ENCODE measurements at regions not wholly inside any gene's neighbourhood (a gene's known extent, or its start where the extent isn't known, plus 50 kb on each side); places are given as distances from the start of the nearest gene placed in this dataset.

GRCh38 chr5:13464532-13465193 lies 479.8 kb downstream of the DNAH5 start:
- Histone ChIP-seq H3K27ac (no peak overlapping the region), H3K27me3 (no peaks in the 10 kb centered on the region), H3K9me3 (no peaks in the 10 kb centered on the region), H3K4me3 (no peak overlapping the region), H3K36me3 (no peaks in the 10 kb centered on the region), H3K4me1 (ENCODE audit: insufficient read depth) (no peaks in the 10 kb centered on the region)
- intact Hi-C loops (cut with DNase I), result no loop called here
- DNase-seq, result no peak
- no peak for TF ChIP-seq POLR2A (IDR thresholded peaks at IDR 0.05)
- TF ChIP-seq, protein P1, sequence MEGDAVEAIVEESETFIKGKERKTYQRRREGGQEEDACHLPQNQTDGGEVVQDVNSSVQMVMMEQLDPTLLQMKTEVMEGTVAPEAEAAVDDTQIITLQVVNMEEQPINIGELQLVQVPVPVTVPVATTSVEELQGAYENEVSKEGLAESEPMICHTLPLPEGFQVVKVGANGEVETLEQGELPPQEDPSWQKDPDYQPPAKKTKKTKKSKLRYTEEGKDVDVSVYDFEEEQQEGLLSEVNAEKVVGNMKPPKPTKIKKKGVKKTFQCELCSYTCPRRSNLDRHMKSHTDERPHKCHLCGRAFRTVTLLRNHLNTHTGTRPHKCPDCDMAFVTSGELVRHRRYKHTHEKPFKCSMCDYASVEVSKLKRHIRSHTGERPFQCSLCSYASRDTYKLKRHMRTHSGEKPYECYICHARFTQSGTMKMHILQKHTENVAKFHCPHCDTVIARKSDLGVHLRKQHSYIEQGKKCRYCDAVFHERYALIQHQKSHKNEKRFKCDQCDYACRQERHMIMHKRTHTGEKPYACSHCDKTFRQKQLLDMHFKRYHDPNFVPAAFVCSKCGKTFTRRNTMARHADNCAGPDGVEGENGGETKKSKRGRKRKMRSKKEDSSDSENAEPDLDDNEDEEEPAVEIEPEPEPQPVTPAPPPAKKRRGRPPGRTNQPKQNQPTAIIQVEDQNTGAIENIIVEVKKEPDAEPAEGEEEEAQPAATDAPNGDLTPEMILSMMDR (IDR thresholded peaks at IDR 0.05), result no peak
- no peak for TF ChIP-seq EP300 (IDR thresholded peaks at IDR 0.05)
- WGBS, 3 donors, result 64 to 88% (median 68%) methylated on average over 2 of the region's 2 CpGs

DNA sequence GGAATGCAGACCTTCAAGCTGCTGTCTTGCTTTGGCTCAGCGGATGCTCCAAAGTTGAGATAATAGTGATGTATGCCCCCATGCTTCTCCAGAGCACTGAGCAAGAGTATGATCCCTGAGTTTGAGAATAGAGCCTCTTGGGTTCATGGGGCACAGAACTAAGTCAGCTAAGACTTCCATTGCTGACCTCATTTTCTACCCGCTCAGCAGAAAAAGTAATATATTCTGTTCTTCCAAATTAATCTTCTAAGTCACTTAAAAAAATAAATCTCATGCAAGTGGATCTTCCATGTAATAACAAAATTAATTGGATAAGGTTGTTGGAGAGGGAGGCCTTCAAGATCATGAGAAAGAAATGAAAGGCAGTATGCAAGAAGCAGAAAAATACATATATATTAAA lies 483.9 kb downstream of the DNAH5 start:
- Histone ChIP-seq H3K27ac (no peak overlapping the region), H3K27me3 (no peaks in the 10 kb centered on the region), H3K4me3 (no peak overlapping the region), H3K36me3 (no peaks in the 10 kb centered on the region), H3K4me1 (ENCODE audit: insufficient read depth) (peaks cover 1% of the 10 kb centered on the region), H3K9me3 (no peaks in the 10 kb centered on the region)
- intact Hi-C loops (cut with DNase I), result no loop called here
- TF ChIP-seq, protein P1 (IDR thresholded peaks at IDR 0.05), result no peak
- TF ChIP-seq POLR2A (IDR thresholded peaks at IDR 0.05) (no peak), EP300 (IDR thresholded peaks at IDR 0.05) (no peak)
- 82 to 94% (median 89%) methylated on average over 2 of the region's 2 CpGs for WGBS, 3 donors
- no peak for DNase-seq

DNA sequence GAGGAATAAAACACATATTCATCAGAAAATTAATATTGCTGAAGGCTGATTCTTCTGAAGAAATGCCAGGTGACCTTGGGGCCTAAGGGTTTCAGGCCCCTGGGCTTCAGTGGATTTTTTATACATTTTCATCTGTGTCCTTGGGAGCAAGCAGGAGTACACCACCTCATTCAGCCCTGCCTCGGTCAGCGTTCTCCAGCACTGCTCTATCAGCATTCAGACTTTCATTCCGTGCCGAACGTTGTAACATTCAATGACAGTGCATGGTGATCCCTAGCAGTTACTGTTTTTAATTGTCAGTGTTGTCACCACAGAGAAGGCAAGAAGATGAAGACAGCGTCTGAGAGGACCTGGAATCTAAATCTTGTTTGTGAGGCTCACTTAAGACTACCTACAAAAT lies 490.4 kb downstream of the DNAH5 start:
- no peaks in the 10 kb centered on the region for H3K27me3 ChIP-seq
- H3K4me3 ChIP-seq, result no peak overlapping the region
- intact Hi-C loops (cut with DNase I), result no loop called here
- no peaks in the 10 kb centered on the region for H3K9me3 ChIP-seq
- no peak overlapping the region for H3K27ac ChIP-seq
- no peak for TF ChIP-seq POLR2A (IDR thresholded peaks at IDR 0.05)
- TF ChIP-seq EP300 (IDR thresholded peaks at IDR 0.05), result no peak
- TF ChIP-seq, protein P1 (IDR thresholded peaks at IDR 0.05), result no peak
- DNase-seq, result no peak
- 22 to 57% (median 44%) methylated on average over 6 of the region's 6 CpGs for WGBS, 3 donors
- peaks cover 1% of the 10 kb centered on the region for H3K4me1 ChIP-seq (ENCODE audit: insufficient read depth)
- no peaks in the 10 kb centered on the region for H3K36me3 ChIP-seq

- Histone ChIP-seq H3K27me3 (no peaks in the 10 kb centered on the region), H3K36me3 (no peaks in the 10 kb centered on the region), H3K4me1 (ENCODE audit: insufficient read depth) (no peaks in the 10 kb centered on the region), H3K4me3 (no peak overlapping the region), H3K9me3 (no peaks in the 10 kb centered on the region), H3K27ac (no peak overlapping the region)
- DNase-seq, result no peak
- 71 to 92% (median 77%) methylated on average over 1 of the region's 1 CpG for WGBS, 3 donors
- intact Hi-C loops (cut with DNase I), result no loop called here
- no peak for TF ChIP-seq POLR2A (IDR thresholded peaks at IDR 0.05)
- no peak for TF ChIP-seq EP300 (IDR thresholded peaks at IDR 0.05)
- TF ChIP-seq, protein P1 (IDR thresholded peaks at IDR 0.05), result no peak
These were observed 495.6 kb downstream of the DNAH5 start for GRCh38 chr5:13448843-13449242.
